Stimulated activated CD8-positive, alpha-beta memory T cell treated with anti-CD3 and anti-CD28 coated beads, Interleukin-12 subunit alpha, Interleukin-12 subunit beta, amount 100 ng/mL, for 4 hours (primary cell): ENCODE measurements at regions not wholly inside any gene's neighbourhood (a gene's known extent, or its start where the extent isn't known, plus 50 kb on each side); places are given as distances from the start of the nearest gene placed in this dataset.

ENCODE experiments used
- DNase-seq: peaks from one replicate; pipeline ENCODE4 v3.0.0-alpha.2; 2020; ENCODE audit warnings: low read depth

DNA sequence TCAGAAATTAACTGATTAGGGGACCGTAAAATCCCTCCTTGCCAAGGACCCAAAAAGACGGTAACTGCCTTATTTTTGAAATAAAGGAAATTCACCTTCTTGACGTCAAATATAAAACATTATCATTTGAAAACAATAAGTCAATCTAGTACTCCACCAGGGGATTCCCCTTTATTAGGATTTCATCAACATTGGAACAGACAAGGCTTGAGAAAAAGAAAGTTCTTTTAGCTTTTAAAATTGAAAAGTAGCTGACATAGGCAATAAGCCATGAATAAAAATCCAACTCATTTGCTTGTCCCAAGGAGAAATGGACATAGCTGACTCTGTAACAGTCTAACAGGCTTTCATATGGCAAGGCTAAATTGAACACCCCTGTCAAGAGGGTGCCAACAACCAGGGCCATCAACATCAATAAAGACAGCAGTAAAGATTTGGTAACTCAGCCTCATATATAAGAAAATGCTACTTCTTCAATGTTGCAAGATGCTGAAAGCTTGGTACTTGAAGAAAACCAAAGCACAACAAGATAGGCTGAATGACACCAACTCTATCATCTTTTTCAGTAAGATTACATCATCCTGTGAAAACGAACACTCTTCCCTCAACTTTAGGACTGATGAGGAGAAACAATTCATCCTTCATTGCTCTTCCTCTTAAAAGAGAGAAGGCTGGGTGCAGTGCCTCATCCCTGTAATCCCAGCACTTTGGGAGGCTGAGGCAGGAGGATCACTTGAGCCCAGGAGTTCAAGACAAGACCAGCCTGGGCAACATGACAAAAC, 121.0 kb upstream of the PRDM1 start:
- DNase-seq: no peak

DNA sequence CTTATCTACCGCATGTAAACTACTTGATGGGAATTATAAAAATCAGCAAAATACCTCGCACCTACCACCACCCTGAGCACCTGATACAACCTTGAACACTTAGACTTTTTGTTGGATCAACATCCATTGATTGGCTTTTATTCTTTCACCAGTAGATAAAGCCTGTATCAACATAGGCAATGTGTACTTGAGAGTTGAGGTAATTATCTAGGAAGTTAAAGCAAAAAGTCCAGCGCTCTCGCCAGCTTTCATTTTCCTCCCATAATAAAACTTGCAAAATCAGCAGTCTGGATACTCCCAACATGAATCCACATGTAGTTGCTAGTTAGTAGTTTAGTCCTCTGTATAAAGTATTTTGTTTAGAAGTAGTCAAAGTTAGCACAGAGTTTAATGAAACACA, 132.0 kb upstream of the PRDM1 start:
- no peak for DNase-seq

DNA sequence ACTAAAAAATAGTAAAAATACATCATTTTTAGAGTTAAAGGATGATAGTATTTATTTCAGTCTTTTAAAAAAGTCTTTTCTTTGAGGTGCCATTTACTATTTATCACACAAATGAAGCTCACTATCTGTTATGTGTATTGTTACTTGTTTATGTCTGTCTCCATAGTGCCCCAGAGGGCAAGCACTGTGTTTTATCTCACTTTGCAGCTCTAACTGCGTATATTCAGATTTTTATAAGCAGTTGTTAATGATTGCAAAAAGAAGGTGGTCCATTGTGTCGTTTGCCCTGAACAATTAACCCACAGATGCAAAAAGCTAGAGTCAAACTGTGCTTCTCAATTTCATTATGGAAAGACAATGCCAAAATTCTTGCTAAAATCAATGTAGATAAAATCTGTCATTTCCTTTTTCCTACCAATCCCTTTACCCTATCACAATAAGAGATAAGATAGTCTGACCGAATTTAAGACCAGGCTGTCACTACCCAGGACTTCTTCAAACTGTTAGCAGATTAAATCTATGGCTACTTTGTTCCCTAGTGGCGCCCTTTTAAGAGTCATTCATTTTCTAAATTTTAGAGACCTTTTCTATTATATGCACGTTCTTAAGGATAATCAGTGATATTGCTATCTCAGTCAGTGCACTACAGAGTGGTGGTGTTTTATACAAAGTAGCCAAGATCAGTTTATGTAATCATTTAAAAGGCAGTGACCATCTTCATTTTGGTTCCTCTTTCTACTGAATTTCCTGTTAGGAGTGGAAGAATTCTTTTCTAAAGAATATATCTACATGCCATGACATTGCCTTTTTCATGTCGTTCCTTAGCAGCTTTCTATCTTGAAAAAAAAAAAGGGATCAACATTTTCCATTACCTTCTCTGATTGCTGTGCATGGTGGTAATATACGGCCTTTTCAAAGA, 133.1 kb upstream of the PRDM1 start:
- no peak for DNase-seq

DNA sequence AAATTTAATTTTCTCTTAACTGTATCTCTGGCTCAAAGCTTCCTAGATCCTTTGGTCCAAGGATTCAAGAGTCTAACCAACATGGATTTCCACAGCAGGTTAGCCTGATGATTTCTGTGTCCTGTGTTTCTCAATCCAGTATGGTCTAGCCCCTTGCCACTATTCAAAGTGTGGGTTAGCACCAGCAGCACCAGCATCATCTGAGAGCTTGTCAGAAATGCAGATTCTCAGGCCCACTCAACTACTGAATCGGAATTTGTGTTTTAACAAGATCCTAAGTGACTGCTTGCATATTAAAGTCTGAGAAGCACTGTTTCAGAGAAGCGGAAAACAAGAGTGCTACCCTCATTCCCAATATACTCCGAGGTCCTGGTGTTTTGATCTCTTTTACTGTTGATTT, 133.8 kb upstream of the PRDM1 start:
- no peak for DNase-seq

DNA sequence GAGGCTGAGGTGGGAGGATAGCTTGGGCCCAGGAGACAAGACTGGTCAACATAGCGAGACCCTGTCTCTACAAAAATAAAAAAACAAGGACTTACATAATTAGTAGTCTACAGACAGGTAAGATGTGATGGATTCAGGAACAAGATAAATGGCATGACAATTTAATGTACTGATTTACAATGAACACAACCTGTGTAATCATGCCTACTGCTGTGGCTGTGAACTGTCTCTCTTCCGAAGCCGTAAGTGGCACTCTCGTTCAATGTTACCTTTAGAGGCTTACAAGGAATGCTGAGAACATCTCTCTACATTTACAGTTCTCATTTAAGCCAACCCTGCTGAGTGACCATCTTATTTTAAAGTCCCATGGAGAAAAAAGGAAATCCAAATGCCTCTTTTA, 134.8 kb upstream of the PRDM1 start:
- DNase-seq: no peak

DNA sequence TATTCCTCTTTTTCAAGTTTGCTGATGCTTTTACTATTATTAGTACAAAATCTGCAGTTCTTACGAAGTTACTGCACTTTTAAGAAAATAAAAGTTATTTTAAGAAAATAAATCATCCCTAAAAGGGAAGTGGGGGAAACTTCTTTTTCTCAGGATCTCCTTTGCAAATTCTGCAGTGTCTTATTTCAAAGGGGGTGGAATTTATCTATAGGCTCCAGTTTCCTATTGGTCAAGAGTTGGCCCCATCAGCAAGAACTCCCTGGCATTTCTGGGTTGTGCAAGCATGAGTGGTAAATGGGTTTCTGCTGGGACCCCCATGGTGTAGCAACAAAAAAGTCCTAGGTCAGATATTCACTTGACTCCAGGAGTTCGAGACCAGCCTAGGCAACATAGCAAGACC, 136.3 kb upstream of the PRDM1 start:
- DNase-seq: no peak

DNA sequence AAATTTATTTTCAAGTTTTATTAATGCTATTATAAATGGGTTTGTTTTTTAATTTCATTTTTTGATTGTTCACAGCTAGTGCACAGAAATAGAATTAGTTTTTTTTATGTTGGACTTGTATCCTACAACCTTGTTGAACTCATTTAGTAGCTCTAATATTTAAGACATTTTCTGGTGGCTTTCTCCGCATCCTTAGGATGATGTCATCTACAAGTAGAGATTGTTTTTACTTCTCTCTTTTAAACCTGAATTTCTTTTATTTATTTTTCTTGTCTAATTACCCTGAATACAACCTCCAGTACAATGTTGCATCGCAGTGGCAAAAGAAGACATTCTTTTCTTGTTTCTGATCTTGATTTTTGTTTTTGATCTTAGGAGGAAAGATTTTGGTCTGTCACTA, 142.6 kb upstream of the PRDM1 start:
- no peak for DNase-seq

DNA sequence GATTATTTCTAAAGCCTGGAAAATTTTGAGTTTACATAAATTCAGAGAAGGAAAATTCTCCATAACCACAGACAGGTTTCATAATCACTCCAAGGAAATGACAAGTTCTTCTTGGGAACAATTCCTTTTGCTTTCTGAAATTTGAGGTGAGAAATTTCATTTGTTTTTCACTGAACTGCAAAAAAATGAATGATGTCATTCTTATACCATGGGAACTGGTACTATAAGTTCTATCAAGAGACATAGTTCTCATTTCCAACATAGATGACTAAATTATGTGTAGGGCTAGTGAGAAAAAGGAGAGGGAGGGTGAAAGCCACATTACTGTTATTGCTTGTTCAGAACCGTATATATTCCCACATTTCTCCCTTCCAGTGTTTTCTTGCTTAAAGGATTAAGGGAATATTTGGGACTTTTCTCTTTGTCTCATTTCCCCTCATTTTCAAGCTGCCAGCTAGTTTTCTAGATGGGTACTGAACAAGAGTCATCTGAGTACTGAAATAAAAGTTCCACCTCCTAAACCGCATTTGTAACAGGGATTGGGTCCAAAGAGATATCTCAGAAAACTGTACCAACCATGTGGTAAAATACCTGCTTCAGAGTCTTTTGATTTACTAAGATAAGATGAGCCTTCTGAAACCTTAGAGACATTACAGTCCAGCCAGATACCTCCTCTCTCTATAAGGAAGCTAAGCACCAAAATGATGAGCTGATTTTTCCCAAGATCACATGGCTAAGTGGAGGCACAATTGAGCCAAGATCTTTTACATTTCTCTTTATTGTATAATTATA, 144.3 kb upstream of the PRDM1 start:
- DNase-seq: no peak

DNA sequence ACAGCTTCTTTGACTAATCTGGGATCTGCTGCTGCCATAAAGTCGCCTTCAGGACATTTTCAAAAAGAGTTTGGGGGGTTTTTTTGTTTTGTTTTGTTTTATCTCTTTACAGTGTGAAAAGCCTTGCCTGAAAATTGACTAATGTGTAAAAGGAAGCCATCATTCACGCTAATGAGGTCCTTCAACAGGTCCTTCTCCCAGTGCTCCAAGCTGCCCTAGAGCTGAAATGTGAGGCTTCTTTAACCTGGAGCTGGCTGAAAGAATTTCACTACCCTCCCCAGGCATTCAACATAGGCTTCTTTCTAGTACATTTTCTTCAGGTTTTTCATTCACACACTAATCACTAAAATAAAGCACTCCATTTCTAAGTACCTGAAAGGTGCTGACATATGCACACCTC, 145.1 kb upstream of the PRDM1 start:
- DNase-seq: no peak

DNA sequence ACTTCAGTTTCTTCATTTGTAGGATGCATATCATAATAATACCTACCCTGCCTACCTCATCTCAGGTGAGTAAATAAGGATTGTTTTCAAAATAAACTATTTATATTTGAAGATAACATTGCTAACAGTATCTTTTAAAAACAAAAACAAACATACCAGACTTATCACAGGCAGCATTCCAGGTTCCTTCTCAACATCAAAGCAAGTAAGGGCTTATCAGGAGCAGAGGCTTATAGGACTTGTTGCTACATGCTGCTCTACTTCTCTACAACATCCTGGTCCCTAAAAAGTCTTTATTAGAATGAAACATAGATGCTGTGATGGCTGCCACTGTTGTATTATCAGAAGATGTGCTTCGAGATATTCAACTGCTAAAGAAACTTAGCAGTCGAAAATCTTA, 149.2 kb upstream of the PRDM1 start:
- no peak for DNase-seq

DNA sequence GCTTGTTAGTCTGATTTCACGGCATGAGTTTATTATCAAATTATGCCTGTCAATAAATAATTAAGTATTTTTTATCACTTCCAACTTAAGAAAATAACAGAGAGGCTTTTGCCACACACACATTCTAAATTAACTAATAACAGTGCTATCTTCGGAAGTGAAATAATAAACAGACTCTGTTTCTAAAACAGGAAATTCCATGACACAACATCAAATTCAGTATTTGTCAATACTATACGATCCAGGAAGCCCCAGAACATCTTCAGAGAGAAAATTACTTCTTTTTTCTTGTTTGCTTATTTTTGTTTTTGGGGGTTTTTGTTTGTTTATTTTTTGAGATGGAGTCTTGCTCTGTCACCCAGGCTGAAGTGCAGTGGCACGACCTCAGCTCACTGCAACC, 150.7 kb upstream of the PRDM1 start:
- no peak for DNase-seq

DNA sequence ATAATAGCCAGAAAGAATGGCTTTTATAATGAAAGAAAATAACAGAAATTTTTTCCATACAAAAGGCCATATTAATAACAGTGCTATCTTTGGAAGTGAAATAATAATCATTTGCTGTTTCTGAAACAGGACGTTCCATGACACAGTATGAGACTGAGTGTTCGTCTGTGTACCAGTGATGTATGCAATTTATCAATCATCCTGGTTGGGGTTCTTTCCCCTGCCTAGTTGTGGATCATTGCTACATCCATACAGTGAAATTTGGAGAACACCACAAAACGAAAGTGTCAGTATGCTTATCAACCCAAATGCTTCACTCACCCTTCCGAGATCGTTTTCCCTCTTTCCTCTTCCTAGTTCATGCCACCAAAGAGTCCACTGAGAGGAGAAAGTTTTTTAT, 151.4 kb upstream of the PRDM1 start:
- DNase-seq: no peak

DNA sequence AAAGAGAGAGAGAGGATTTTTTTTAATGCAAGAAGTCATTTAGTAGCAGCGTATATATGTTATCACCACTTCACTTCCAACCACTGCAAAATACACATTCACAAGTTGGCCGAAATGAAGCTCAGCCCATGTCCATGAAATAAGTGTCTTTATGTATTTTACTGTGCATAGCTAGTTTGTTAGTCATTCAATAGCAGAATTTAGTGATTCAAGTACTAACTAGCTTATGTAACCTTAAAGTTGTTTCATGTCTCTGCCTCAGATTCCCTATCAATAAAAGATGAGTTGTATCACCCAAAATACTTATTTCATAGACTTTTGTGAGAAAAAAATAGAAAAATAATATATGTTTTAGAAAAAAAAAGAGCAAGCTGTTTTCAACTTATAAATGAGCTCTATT, 153.7 kb upstream of the PRDM1 start:
- DNase-seq: no peak

DNA sequence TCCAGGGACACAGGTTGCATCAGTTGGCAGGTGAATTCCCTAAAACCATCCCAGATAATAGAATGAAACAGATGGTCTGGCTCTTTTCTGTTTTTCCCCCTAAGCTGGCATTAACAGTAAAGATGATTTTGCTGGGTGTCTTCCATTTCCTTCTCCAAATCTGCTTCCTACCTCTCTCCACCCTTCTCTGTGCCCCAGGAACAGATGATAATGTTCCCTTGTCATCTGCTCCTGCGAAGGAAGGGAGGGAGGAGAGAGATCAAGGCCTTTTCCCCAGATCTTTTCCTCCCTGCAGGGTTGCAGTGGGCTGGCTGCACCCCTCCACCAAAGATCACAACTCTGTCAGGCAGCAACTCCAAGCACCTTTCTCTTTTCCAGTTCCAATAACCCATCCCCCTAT, 156.5 kb upstream of the PRDM1 start:
- DNase-seq: no peak

DNA sequence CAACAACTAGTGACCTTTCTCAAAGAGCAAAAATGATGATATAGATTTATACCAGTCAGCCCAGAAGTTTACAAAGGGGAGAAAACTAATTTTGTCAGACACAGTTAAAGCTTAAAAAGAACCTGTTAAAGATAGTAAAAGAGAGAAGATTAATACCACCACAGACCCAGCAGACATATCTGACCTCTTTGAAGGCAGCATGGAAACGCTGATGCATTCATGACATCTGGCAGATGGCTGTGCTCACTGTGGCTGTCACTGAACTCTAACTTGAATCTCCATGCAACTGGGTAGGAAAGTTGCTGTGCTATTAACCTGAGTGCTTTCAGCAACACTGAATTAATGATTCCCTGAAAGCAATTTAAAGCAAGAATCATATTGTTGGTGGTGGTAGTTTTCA, 159.8 kb upstream of the PRDM1 start:
- DNase-seq: no peak

DNA sequence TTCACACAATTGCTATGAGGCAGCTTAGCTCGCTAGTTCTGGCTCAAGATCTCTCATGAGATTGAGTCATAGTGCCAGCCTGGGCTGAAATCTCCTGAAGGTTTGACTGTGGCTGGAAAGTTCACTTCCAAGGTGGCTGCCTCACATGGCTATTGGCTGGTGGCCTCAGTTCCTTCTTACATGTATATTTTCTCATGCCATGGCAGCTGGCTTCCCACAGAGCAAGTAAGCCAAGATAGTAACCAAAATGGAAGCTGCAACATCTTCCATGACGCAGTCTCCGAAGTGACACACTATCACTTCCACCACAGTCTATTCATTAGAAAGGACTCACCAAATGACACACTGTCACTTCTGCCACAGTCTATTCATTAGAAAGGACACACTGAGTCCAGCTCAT, 160.4 kb upstream of the PRDM1 start:
- no peak for DNase-seq

DNA sequence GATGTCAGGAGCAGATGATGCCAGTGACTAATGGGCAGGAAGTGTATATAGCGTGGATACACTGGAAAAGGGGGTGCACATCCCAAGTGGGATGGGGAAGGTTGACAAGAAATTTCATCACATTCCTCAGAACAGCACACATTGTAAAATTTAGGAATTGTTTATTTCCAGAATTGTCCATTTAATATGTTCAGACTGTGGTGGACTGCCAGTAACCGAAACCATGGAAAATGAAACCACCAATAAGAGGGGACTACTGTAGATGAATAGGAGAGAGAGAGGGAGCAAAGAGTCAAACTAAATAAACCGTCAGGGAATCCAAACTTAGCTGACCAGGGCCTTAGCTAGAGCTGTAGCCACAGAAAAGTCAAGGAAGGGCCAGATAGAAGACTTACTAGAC, 164.4 kb upstream of the PRDM1 start:
- DNase-seq: no peak

DNA sequence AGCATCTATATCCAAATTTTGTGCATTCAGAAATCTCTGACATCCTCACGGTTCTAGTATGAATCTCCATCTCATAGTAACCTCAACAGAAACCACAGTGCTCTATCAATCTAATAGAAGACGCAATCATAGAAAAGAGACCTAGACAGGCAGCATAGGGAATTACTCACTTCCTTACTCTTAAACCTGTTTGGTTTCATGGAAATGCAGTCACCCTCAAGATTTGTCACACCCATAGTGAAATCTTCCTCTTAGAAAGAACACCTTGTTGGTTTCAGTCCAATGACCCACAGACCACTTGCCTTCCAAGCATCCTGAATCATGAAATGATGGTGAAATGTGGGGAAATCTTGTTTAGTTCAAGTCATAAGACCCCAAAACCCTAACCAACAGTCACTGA, 166.1 kb upstream of the PRDM1 start:
- DNase-seq: no peak

DNA sequence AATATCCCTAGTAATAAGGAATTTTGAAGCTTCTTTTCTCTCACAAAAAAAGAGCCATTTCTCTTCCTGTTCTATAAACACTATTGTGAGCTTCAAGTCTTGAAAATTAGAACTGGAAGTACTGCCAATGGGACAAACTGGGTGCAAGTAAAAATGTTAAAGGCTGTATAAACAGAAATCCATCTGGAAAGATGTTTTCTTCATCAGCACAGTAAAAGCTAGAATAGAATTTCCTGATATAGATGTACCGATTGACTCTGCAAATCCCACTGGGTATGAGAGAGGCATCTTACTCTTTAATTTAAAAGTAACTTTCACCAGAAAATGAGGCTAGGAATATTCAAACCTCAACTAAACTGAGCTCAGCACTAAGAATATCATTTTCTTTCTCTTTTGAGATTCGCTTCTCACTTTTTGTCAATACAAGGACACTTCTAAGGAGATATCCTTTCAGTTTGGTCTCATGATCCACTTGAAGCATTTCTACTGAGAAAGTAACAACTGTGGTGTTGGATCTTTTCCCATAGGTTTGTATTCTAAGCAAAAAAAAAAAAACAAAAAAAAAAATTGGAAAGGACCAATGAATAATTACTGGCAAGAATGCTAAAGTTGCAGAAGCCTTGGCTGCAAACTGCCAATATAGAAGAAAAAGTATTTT, 169.0 kb upstream of the PRDM1 start:
- DNase-seq: no peak

DNA sequence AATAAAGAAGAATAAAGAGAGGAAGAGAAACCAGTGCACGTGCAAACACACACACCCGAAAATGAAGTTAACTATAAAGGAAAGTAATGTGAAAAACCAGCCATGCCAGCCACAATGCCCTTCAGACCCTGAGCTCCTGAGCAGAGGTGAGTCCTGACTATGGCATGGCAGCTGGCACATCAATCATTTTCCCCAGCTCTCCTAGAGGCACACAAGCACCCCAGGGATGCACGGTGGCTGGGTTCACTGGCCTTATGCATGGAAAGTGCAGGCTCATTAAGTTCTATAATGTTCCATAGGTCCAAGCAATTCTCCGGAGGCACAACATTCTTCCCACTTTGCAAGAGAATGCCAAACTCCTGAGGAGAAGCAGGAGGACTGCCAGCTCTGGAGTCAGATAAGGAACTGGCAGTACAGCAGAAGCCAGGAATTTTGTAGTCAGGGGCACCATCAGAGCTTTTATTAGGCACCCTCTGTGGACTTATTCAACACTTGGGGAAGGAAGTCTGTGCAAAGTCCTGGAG, 175.0 kb upstream of the PRDM1 start:
- DNase-seq: no peak

DNA sequence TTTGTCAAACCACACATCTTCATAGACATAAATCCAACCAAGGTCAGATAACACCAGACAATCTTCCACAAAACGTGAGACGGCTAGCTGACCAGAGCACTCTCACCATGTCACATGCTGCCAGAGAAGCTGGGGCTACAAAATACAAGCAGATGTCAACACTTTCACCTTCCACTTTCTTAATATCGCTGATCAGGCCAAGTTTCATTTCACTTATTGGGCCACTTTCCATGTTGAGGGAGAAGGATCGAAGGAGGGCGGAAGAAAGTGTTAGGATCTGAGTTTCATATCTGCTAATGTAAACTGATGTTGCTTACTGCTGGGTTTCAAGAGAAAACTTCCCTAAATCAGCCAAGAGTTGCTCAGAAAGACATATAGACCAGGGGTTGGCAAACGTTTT, 177.0 kb upstream of the PRDM1 start:
- no peak for DNase-seq

DNA sequence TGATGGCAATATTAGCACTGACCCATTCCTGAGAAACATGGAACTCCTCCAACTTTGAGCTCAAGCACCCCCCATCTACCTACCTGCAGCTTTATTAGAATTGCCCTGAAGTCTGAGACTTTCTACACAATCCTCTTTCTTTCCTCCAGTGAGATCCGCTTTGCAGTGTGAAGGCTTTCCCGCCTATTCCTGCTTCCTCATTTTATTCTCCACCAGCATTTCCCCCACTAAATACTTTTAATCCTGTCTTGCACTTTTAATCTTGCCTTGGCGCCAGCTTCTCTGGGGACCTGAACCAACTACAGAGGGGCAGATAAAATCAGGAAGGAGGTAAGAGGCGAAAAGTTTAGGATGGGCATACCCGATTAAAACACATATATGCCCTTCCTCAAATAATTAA, 178.1 kb upstream of the PRDM1 start:
- no peak for DNase-seq
